ENCODE measurements at regions not wholly inside any gene's neighbourhood (a gene's known extent, or its start where the extent isn't known, plus 50 kb on each side); places are given as distances from the start of the nearest gene placed in this dataset.

DNA sequence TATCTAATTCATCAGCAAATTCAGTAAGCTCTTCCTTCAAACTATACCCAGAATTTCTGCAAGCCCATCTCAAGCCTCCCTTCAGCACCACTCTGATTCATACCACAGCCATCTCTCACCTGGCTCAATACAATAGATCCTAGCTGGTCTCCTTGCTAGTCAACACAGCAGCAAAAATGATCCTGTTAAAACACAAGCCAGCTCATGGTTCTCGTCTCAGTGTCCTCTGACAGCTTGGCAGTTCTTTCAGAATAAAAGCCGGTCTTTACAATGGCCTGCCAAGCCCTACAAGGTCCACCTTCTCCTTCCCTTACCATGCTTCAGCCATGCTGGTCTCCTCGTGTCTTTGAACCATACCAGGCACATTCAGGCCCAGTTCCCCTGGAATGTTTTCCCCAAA, 296.9 kb upstream of the RND3 start:
- TF ChIP-seq, protein P1, sequence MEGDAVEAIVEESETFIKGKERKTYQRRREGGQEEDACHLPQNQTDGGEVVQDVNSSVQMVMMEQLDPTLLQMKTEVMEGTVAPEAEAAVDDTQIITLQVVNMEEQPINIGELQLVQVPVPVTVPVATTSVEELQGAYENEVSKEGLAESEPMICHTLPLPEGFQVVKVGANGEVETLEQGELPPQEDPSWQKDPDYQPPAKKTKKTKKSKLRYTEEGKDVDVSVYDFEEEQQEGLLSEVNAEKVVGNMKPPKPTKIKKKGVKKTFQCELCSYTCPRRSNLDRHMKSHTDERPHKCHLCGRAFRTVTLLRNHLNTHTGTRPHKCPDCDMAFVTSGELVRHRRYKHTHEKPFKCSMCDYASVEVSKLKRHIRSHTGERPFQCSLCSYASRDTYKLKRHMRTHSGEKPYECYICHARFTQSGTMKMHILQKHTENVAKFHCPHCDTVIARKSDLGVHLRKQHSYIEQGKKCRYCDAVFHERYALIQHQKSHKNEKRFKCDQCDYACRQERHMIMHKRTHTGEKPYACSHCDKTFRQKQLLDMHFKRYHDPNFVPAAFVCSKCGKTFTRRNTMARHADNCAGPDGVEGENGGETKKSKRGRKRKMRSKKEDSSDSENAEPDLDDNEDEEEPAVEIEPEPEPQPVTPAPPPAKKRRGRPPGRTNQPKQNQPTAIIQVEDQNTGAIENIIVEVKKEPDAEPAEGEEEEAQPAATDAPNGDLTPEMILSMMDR (IDR thresholded peaks at IDR 0.05; ENCODE audit: insufficient read depth, low read length, poor library complexity, severe bottlenecking), result no peak

DNA sequence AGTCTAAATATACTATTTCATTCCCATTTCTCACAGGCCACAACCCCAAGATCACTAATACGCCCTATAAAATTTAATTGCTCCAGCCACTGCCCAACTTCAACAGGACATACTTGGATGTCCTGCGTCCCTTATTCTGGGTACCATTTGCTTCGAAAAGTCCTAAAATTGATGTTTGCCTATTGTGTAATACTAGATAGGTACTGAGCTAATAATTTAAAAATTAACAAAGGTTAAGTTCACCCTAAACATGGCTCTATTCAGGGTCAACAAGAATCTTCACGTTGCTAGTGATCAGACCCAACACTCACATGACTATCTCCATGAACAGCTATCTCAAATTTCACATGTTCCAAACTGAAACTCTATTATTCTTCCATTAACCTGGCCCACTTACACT, 296.4 kb upstream of the RND3 start:
- H3K36me3 ChIP-seq (ENCODE audit: control insufficient read depth, insufficient read depth, low read length), result no peaks in the 10 kb centered on the region
- TF ChIP-seq, protein P1 (IDR thresholded peaks at IDR 0.05; ENCODE audit: insufficient read depth, low read length, poor library complexity, severe bottlenecking), result no peak
- H3K4me3 ChIP-seq (replicated peaks; ENCODE audit: low read depth, low read length), result no peak overlapping the region
- no peaks in the 10 kb centered on the region for H3K27me3 ChIP-seq (replicated peaks; ENCODE audit: control insufficient read depth, insufficient read depth, low read length)
- DNase-seq (ENCODE audit: extremely low read depth, insufficient read length), result no peak

More for the DNA sequence above, 296.9 kb upstream of the RND3 start:
- Histone ChIP-seq H3K27me3 (replicated peaks; ENCODE audit: control insufficient read depth, insufficient read depth, low read length) (no peaks in the 10 kb centered on the region), H3K4me3 (replicated peaks; ENCODE audit: low read depth, low read length) (no peak overlapping the region), H3K36me3 (ENCODE audit: control insufficient read depth, insufficient read depth, low read length) (no peaks in the 10 kb centered on the region)
- DNase-seq (ENCODE audit: extremely low read depth, insufficient read length), result no peak

DNA sequence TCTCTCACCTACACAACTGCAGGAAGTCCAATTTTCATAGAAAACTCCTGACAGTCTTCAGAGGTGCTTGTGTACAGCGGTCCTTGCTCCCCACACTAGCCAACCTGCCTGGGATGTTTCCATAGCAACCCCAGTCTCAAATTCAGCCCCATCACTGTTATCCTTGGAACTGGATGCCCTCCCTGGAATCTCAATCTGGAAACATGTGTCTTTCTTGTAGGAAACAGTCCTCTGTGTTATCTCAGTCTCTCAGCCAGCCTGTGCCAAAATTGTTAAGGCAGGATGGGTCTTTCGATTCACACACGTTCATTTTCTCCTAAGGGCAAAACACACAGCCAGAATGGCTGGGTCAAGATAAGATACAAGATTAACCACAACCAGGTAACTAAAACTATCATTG, 295.5 kb upstream of the RND3 start:
- Histone ChIP-seq H3K27me3 (replicated peaks; ENCODE audit: control insufficient read depth, insufficient read depth, low read length) (no peaks in the 10 kb centered on the region), H3K4me3 (replicated peaks; ENCODE audit: low read depth, low read length) (no peak overlapping the region), H3K36me3 (ENCODE audit: control insufficient read depth, insufficient read depth, low read length) (no peaks in the 10 kb centered on the region)
- TF ChIP-seq, protein P1 (IDR thresholded peaks at IDR 0.05; ENCODE audit: insufficient read depth, low read length, poor library complexity, severe bottlenecking), result no peak
- DNase-seq (ENCODE audit: extremely low read depth, insufficient read length), result no peak

DNA sequence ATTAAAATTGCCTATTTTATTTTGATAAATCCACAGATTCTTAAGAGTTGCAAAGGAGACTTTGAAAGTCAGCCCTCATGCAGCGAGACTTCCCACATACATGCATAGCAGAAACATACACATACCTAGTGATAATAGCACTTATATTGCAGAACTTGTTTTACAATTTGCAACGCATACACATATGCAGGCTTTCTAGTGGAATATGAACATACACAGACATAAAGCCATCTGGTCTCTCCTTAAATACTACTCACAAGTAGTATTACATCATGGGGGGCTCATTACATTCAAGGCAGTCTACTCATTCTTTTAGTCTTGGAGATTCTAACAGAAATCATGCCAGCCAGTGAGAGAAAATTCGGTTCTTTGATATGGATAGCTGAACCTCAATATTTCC, 295.1 kb upstream of the RND3 start:
- TF ChIP-seq, protein P1 (IDR thresholded peaks at IDR 0.05; ENCODE audit: insufficient read depth, low read length, poor library complexity, severe bottlenecking), result no peak
- DNase-seq (ENCODE audit: extremely low read depth, insufficient read length), result no peak

DNA sequence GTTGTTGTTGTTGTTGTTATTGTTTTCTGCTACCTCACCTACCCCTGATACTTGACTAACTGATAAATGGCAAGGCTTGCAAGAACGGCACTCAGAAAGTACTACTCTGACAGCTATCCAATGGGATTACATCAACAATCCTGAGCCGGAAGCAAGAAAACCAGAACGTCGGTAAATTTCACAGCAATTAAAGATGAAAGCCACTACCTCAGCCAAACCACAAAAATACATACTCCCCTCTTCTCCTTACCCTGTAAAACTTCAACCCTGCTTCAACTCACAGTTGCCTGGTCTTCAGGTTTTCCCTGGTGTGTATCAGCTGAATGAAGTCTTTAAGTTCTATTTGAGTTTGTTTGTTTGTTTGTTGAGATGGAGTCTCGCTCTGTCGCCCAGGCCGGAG, 293.7 kb upstream of the RND3 start:
- H3K36me3 ChIP-seq (ENCODE audit: control insufficient read depth, insufficient read depth, low read length), result no peaks in the 10 kb centered on the region
- no peak for DNase-seq (ENCODE audit: extremely low read depth, insufficient read length)
- TF ChIP-seq, protein P1 (IDR thresholded peaks at IDR 0.05; ENCODE audit: insufficient read depth, low read length, poor library complexity, severe bottlenecking), result no peak
- H3K4me3 ChIP-seq (replicated peaks; ENCODE audit: low read depth, low read length), result no peak overlapping the region
- H3K27me3 ChIP-seq (replicated peaks; ENCODE audit: control insufficient read depth, insufficient read depth, low read length), result no peaks in the 10 kb centered on the region

More for the DNA sequence above, 295.1 kb upstream of the RND3 start:
- no peaks in the 10 kb centered on the region for H3K36me3 ChIP-seq (ENCODE audit: control insufficient read depth, insufficient read depth, low read length)
- no peaks in the 10 kb centered on the region for H3K27me3 ChIP-seq (replicated peaks; ENCODE audit: control insufficient read depth, insufficient read depth, low read length)
- H3K4me3 ChIP-seq (replicated peaks; ENCODE audit: low read depth, low read length), result no peak overlapping the region

DNA sequence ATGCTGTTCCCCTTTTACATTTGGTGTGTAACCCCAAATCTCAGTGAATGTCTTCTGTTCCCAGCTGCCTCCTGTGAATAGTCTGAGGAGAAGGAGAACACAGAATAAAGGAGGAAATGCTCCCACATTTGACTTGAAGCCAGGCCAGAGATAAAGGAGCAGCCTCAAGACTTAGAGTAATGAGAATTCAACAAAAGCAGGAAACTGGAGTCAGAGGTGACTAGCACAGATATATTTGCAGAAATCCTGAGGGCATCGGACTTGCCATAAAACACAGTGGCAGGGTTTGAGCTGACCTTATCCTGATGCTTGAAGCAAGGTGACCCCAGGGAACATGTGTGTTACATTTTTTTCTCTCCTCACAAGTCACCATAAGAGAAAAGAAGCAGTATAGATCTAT, 291.4 kb upstream of the RND3 start:
- Histone ChIP-seq H3K36me3 (ENCODE audit: control insufficient read depth, insufficient read depth, low read length) (no peaks in the 10 kb centered on the region), H3K27me3 (replicated peaks; ENCODE audit: control insufficient read depth, insufficient read depth, low read length) (no peaks in the 10 kb centered on the region)
- TF ChIP-seq, protein P1 (IDR thresholded peaks at IDR 0.05; ENCODE audit: insufficient read depth, low read length, poor library complexity, severe bottlenecking), result no peak

More for the DNA sequence above, 291.4 kb upstream of the RND3 start:
- no peak overlapping the region for H3K4me3 ChIP-seq (replicated peaks; ENCODE audit: low read depth, low read length)
- DNase-seq (ENCODE audit: extremely low read depth, insufficient read length), result no peak

Data from GM06990 (cell line).